Mucosa of descending colon (tissue), 3 donors: ENCODE measurements at regions not wholly inside any gene's neighbourhood (a gene's known extent, or its start where the extent isn't known, plus 50 kb on each side); places are given as distances from the start of the nearest gene placed in this dataset.

Experiments used
- ATAC-seq: fragments of 200-7000 bp; cut with Tn5 transposase; one replicate; pipeline ENCODE4 v1.9.1; 2020; ENCODE audit warnings: mild to moderate bottlenecking, moderate library complexity
- DNase-seq, 3 donors: peaks; one replicate each; pipeline ENCODE4 v3.0.0-alpha.2; 2020
- H3K36me3 ChIP-seq: fragments of 200-600 bp; one replicate; pipeline ENCODE4 v1.8.0; 2021; ENCODE audit warnings: low read depth, mild to moderate bottlenecking
- H3K4me1 ChIP-seq: fragments of 200-600 bp; one replicate; pipeline ENCODE4 v1.8.0; 2021; ENCODE audit warnings: low read depth, mild to moderate bottlenecking
- H3K4me3 ChIP-seq: fragments of 200-600 bp; one replicate; pipeline ENCODE4 v1.8.0; 2021; ENCODE audit warnings: mild to moderate bottlenecking
- H3K9me3 ChIP-seq: fragments of 200-600 bp; one replicate; pipeline ENCODE4 v1.8.0; 2021; ENCODE audit warnings: mild to moderate bottlenecking
- intact Hi-C, 2 donors: fragments of 100-400 bp; cut with DNase I in 1 of 2; cut with micrococcal nuclease in 1 of 2; formaldehyde crosslinking; loops; one replicate each; pipeline versions ENCODE4 v1.11.0 to v1.11.1; 2022; cut with DNase I, micrococcal nuclease
- TF ChIP-seq, protein P1 (sequence below): fragments of 200-600 bp; IDR thresholded peaks from one replicate; pipeline ENCODE4 v1.8.0; 2022; ENCODE audit warnings: antibody characterized with exemption, mild to moderate bottlenecking
- donor health status: DM: no; HTN: no; CAD: no; lungs with moderate emphysema.
- donor health status: DM: no; HTN: no; CAD: no.
- donor health status: DM: no; HTN: yes; CAD: no.

GRCh38 chr16:47949714-47950113 lies 206.1 kb downstream of the ABCC12 start:
- Histone ChIP-seq H3K4me1 (no peaks in the 10 kb centered on the region), H3K36me3 (no peaks in the 10 kb centered on the region), H3K9me3 (no peaks in the 10 kb centered on the region), H3K4me3 (no peak overlapping the region)
- TF ChIP-seq, protein P1, sequence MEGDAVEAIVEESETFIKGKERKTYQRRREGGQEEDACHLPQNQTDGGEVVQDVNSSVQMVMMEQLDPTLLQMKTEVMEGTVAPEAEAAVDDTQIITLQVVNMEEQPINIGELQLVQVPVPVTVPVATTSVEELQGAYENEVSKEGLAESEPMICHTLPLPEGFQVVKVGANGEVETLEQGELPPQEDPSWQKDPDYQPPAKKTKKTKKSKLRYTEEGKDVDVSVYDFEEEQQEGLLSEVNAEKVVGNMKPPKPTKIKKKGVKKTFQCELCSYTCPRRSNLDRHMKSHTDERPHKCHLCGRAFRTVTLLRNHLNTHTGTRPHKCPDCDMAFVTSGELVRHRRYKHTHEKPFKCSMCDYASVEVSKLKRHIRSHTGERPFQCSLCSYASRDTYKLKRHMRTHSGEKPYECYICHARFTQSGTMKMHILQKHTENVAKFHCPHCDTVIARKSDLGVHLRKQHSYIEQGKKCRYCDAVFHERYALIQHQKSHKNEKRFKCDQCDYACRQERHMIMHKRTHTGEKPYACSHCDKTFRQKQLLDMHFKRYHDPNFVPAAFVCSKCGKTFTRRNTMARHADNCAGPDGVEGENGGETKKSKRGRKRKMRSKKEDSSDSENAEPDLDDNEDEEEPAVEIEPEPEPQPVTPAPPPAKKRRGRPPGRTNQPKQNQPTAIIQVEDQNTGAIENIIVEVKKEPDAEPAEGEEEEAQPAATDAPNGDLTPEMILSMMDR, result no peak
- ATAC-seq, result no peak
- intact Hi-C loops, result no loop called here
- no peak for DNase-seq

GRCh38 chr16:47949276-47949675 lies 206.5 kb downstream of the ABCC12 start:
- TF ChIP-seq, protein P1, result no peak
- H3K4me3 ChIP-seq, result no peak overlapping the region
- no peak for ATAC-seq

DNA sequence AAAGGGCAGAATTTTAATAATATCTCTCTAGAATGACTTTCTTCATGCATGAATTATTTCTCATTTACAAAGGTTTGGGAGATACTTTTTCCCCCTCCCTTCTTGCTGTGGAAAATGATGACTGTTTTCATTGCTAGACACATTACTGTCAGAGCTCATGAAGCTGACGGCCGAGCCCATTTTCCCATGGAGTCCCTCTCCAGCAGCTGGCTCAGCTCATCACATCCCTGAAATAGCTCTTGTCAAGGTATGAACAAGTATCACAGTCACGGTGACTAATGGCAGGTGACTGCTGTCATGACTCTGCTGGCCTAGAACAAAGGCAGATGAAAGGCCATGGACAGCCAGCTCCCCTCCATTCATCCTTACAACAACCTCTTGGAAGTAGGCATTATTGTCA lies 208.1 kb downstream of the ABCC12 start:
- Histone ChIP-seq H3K4me3 (no peak overlapping the region), H3K4me1 (no peaks in the 10 kb centered on the region), H3K36me3 (no peaks in the 10 kb centered on the region), H3K9me3 (no peaks in the 10 kb centered on the region)
- ATAC-seq (no peak), DNase-seq (no peak)
- intact Hi-C loops, result no loop called here
- TF ChIP-seq, protein P1, result no peak

More at GRCh38 chr16:47949276-47949675, 206.5 kb downstream of the ABCC12 start:
- H3K4me1 ChIP-seq, result no peaks in the 10 kb centered on the region
- no peak for DNase-seq
- intact Hi-C loops, result no loop called here
- H3K36me3 ChIP-seq, result no peaks in the 10 kb centered on the region
- H3K9me3 ChIP-seq, result no peaks in the 10 kb centered on the region

GRCh38 chr16:47946092-47946491 lies 209.7 kb downstream of the ABCC12 start:
- intact Hi-C loops, result no loop called here
- Histone ChIP-seq H3K4me3 (no peak overlapping the region), H3K9me3 (no peaks in the 10 kb centered on the region), H3K4me1 (no peaks in the 10 kb centered on the region), H3K36me3 (no peaks in the 10 kb centered on the region)
- ATAC-seq (no peak), DNase-seq (no peak)
- TF ChIP-seq, protein P1, result no peak

GRCh38 chr16:47944589-47944988 lies 211.2 kb downstream of the ABCC12 start:
- Histone ChIP-seq H3K36me3 (no peaks in the 10 kb centered on the region), H3K4me1 (no peaks in the 10 kb centered on the region), H3K4me3 (no peak overlapping the region), H3K9me3 (no peaks in the 10 kb centered on the region)
- ATAC-seq (no peak), DNase-seq (no peak)
- intact Hi-C loops, result no loop called here
- TF ChIP-seq, protein P1, result no peak

- no peaks in the 10 kb centered on the region for H3K36me3 ChIP-seq
- intact Hi-C loops, result no loop called here
- no peaks in the 10 kb centered on the region for H3K4me1 ChIP-seq
- H3K4me3 ChIP-seq, result no peak overlapping the region
- DNase-seq, result no peak
- H3K9me3 ChIP-seq, result no peaks in the 10 kb centered on the region
- TF ChIP-seq, protein P1, result no peak
- ATAC-seq, result no peak
Observed at GRCh38 chr16:47943235-47943634, 212.6 kb downstream of the ABCC12 start.
